OCI-LY1 (cell line): ENCODE measurements at regions not wholly inside any gene's neighbourhood (a gene's known extent, or its start where the extent isn't known, plus 50 kb on each side); places are given as distances from the start of the nearest gene placed in this dataset.

Experiments used
- EZH2 ChIP-seq: fragments of 200-600 bp; sonication (generic), shearing (Covaris generic); IDR thresholded peaks from 2 replicates; pipeline ENCODE4 v1.8.0; 2017; ENCODE audit warnings: borderline replicate concordance, mixed run types, mild to moderate bottlenecking, antibody characterized with exemption, low read length, moderate library complexity, mixed read lengths
- TF ChIP-seq, protein P1 (sequence below): fragments of 200-600 bp; sonication (generic), shearing (Covaris generic); IDR thresholded peaks from 2 replicates; pipeline ENCODE4 v1.5.1; 2017; ENCODE audit warnings: mild to moderate bottlenecking, antibody characterized with exemption, low read length, moderate library complexity, mixed read lengths

- TF ChIP-seq, protein P1, sequence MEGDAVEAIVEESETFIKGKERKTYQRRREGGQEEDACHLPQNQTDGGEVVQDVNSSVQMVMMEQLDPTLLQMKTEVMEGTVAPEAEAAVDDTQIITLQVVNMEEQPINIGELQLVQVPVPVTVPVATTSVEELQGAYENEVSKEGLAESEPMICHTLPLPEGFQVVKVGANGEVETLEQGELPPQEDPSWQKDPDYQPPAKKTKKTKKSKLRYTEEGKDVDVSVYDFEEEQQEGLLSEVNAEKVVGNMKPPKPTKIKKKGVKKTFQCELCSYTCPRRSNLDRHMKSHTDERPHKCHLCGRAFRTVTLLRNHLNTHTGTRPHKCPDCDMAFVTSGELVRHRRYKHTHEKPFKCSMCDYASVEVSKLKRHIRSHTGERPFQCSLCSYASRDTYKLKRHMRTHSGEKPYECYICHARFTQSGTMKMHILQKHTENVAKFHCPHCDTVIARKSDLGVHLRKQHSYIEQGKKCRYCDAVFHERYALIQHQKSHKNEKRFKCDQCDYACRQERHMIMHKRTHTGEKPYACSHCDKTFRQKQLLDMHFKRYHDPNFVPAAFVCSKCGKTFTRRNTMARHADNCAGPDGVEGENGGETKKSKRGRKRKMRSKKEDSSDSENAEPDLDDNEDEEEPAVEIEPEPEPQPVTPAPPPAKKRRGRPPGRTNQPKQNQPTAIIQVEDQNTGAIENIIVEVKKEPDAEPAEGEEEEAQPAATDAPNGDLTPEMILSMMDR = no peak
- TF ChIP-seq EZH2 = no peak
These were observed 520.7 kb downstream of the SOX5 start for GRCh38 chr12:23428758-23429157.
